NB4 (cell line): ENCODE measurements at regions not wholly inside any gene's neighbourhood (a gene's known extent, or its start where the extent isn't known, plus 50 kb on each side); places are given as distances from the start of the nearest gene placed in this dataset.

Experiments used
- DNase-seq: peaks from one replicate; pipeline ENCODE4 v3.0.0; 2010; ENCODE audit warnings: low read depth
- H3K4me3 ChIP-seq: one replicate; pipeline ENCODE4 v1.5.1; 2011; ENCODE audit warnings: mild to moderate bottlenecking, low read depth, low read length, moderate library complexity
- MAX ChIP-seq: IDR thresholded peaks from 2 replicates; pipeline ENCODE4 v1.6.1; 2011; ENCODE audit warnings: low read depth, low read length
- MYC ChIP-seq: IDR thresholded peaks from 2 replicates; pipeline ENCODE4 v1.6.1; 2011; ENCODE audit warnings: low read depth, low read length
- POLR2A ChIP-seq: IDR thresholded peaks from 2 replicates; pipeline ENCODE4 v1.6.1; 2011; ENCODE audit warnings: mild to moderate bottlenecking; ENCODE audit not compliant: insufficient read length; ENCODE audit errors: extremely low read depth
- TF ChIP-seq, protein P1 (sequence below): IDR thresholded peaks from one replicate; pipeline ENCODE4 v1.5.1; 2012; ENCODE audit warnings: low read depth, low read length

GRCh38 chr5:2048664-2049063, 165.9 kb upstream of the IRX4 start:
- H3K4me3 ChIP-seq, result no peak overlapping the region
- TF ChIP-seq POLR2A (no peak), MYC (no peak), MAX (no peak)
- TF ChIP-seq, protein P1, sequence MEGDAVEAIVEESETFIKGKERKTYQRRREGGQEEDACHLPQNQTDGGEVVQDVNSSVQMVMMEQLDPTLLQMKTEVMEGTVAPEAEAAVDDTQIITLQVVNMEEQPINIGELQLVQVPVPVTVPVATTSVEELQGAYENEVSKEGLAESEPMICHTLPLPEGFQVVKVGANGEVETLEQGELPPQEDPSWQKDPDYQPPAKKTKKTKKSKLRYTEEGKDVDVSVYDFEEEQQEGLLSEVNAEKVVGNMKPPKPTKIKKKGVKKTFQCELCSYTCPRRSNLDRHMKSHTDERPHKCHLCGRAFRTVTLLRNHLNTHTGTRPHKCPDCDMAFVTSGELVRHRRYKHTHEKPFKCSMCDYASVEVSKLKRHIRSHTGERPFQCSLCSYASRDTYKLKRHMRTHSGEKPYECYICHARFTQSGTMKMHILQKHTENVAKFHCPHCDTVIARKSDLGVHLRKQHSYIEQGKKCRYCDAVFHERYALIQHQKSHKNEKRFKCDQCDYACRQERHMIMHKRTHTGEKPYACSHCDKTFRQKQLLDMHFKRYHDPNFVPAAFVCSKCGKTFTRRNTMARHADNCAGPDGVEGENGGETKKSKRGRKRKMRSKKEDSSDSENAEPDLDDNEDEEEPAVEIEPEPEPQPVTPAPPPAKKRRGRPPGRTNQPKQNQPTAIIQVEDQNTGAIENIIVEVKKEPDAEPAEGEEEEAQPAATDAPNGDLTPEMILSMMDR, result no peak
- no peak for DNase-seq

- peak; percentile 29 for DNase-seq
- no peak overlapping the region for H3K4me3 ChIP-seq
- TF ChIP-seq MAX, result peak; percentile 78
- TF ChIP-seq MYC, result no peak
- TF ChIP-seq POLR2A, result no peak
- TF ChIP-seq, protein P1, result no peak
Measured at GRCh38 chr5:2047341-2047927, 164.7 kb upstream of the IRX4 start.

- no peak overlapping the region for H3K4me3 ChIP-seq
- no peak for DNase-seq
- TF ChIP-seq MYC (no peak), POLR2A (no peak), MAX (no peak)
- TF ChIP-seq, protein P1, result no peak
Measured at GRCh38 chr5:2044041-2044440, 161.3 kb upstream of the IRX4 start.

DNA sequence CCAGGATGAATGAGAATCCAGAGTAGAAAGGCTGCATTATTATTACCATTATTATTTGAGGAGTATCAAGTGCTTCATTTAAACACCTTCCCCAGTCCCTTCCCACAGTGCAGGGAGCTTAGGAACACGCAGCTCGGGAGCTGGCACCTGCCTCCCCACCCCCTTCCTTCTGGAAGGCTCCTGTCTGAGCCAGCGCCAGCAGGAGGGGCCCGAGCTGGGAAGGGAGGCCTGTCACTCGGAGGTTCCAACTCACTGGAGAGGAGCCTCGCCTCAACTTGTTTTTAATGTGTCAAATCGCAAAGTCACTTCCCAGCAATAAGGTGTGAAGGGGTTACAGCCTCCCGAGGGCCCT, 156.4 kb upstream of the IRX4 start:
- TF ChIP-seq MYC (no peak), POLR2A (no peak), MAX (no peak)
- TF ChIP-seq, protein P1, result no peak
- H3K4me3 ChIP-seq, result no peak overlapping the region
- no peak for DNase-seq

DNA sequence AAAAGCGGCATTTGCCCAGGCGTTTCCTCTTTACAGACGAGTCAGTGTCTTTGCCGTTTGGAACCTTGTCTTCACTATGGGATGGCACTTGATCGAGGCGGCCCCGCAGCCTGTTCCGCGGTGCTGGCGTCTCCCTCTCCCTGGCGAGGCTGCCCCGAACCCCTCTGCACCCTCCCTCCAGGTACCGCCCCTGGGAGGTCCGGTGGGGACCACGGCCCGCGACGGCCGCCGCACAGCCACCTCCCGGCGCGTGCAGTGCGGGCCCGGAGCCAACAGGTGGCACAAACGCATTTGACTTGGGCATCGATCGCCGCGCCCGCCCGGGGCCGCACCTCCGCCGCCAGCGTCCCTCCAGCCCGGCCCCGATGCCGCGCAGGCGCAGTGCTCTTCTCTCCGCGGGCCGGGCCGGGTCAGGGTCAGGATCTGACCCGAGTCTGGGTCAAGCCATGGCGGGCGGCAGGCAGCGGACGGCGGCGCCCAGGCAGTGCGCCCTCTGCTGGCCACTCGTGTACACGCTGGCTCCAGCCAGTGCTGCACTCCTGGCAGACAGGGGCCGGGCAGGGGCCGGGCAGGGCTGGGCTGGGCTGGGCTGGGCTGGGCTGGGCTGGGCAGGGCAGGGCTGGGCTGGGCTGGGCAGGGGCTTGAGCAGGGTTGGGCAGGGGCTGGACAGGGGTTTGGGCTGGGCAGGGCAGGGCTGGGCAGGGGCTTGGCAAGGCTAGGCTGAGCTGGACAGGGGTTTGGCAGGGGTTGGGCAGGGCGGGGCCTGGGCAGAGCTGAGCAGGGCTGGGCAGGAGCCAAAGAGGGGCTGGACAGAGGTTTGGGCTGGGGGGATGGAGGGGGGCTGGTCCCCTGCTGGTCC, 155.8 kb upstream of the IRX4 start:
- DNase-seq, result peak; percentile 56
- no peak overlapping the region for H3K4me3 ChIP-seq
- no peak for TF ChIP-seq POLR2A
- TF ChIP-seq, protein P1, result peak; percentile 31
- TF ChIP-seq MYC, result peak; percentile 35; the same call in 1 of the 2 replicates
- peak; percentile 46; the same call in 1 of the 2 replicates for TF ChIP-seq MAX
